ENCODE measurements at regions not wholly inside any gene's neighbourhood (a gene's known extent, or its start where the extent isn't known, plus 50 kb on each side); places are given as distances from the start of the nearest gene placed in this dataset.

DNA sequence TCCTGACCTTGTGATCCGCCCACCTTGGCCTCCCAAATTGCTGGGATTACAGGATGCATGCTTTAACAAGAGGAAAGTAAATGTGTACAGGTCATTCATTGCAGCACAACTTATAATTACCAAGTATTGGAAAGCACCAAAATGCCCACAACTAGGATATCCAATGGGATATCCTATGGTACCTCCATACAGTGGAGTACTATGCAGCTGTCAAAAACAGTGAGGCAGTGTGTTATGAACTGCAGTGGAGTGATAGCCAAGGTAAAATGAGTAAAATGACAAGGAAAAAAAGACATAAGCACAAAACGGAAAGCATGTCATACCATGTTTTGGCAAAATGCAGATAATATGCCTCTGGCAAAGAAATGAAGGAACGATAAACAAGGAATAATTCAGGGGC, 87.6 kb downstream of the FOXL1 start:
- TF ChIP-seq, protein P1, sequence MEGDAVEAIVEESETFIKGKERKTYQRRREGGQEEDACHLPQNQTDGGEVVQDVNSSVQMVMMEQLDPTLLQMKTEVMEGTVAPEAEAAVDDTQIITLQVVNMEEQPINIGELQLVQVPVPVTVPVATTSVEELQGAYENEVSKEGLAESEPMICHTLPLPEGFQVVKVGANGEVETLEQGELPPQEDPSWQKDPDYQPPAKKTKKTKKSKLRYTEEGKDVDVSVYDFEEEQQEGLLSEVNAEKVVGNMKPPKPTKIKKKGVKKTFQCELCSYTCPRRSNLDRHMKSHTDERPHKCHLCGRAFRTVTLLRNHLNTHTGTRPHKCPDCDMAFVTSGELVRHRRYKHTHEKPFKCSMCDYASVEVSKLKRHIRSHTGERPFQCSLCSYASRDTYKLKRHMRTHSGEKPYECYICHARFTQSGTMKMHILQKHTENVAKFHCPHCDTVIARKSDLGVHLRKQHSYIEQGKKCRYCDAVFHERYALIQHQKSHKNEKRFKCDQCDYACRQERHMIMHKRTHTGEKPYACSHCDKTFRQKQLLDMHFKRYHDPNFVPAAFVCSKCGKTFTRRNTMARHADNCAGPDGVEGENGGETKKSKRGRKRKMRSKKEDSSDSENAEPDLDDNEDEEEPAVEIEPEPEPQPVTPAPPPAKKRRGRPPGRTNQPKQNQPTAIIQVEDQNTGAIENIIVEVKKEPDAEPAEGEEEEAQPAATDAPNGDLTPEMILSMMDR (conservative IDR thresholded peaks at IDR 0.05; ENCODE audit: low read depth, low read length), result no peak
- TF ChIP-seq EZH2 (IDR thresholded peaks at IDR 0.05; ENCODE audit: borderline replicate concordance, low read depth, low read length, poor library complexity, severe bottlenecking), result no peak
